IMR-90 (cell line): ENCODE measurements at regions not wholly inside any gene's neighbourhood (a gene's known extent, or its start where the extent isn't known, plus 50 kb on each side); places are given as distances from the start of the nearest gene placed in this dataset.

Experiments
- ATAC-seq: fragments of 200-7000 bp; cut with Tn5 transposase; 2 replicates; pipeline ENCODE4 v1.9.1; 2020; ENCODE audit warnings: low read depth, mild to moderate bottlenecking, moderate library complexity
- BruUV-seq: library from RNA; stranded (reverse); fragments of 400-500 nt; replicated peaks from 2 replicates; lab custom pipeline; 2021; lab: Mats Ljungman, UMichigan
- CTCF ChIA-PET: fragments of 300-600 bp; formaldehyde crosslinking; extraction: SDS; loops from one replicate; lab custom pipeline; 2021; ENCODE audit warnings: antibody characterized with exemption; lab: Yijun Ruan, JAX
- POLR2A ChIA-PET: fragments of 300-600 bp; sonication (Branson Sonifier 250); formaldehyde crosslinking; loops from one replicate; lab custom pipeline; 2022; ENCODE audit warnings: antibody characterized with exemption; ENCODE audit not compliant: unreplicated experiment; lab: Charles Lee
- DNase-seq: peaks from one replicate; pipeline ENCODE4 v3.0.0; 2013
- H2AFZ ChIP-seq: replicated peaks from 2 replicates; pipeline ENCODE3; 2013; ENCODE audit warnings: low read length, mild to moderate bottlenecking; ENCODE audit not compliant: poor library complexity
- H2AK5ac ChIP-seq: 2 replicates; pipeline ENCODE4 v1.6.1; 2013; ENCODE audit warnings: low read depth, low read length, inconsistent platforms
- H2AK9ac ChIP-seq: replicated peaks from 2 replicates; pipeline ENCODE3; 2013; ENCODE audit warnings: mild to moderate bottlenecking, low read depth, low read length, moderate library complexity; ENCODE audit not compliant: poor library complexity
- H2BK120ac ChIP-seq: 2 replicates; pipeline ENCODE4 v1.6.1; 2013; ENCODE audit warnings: low read depth, low read length, inconsistent platforms
- H2BK15ac ChIP-seq: 3 replicates; pipeline ENCODE4 v1.6.1; 2013; ENCODE audit warnings: low read depth, low read length, inconsistent platforms
- H2BK20ac ChIP-seq: 2 replicates; pipeline ENCODE4 v1.6.1; 2013; ENCODE audit warnings: low read depth, mild to moderate bottlenecking, inconsistent platforms, low read length, moderate library complexity
- H2BK5ac ChIP-seq: 2 replicates; pipeline ENCODE4 v1.6.1; 2013; ENCODE audit warnings: mild to moderate bottlenecking, low read depth, low read length, inconsistent platforms; ENCODE audit not compliant: poor library complexity, severe bottlenecking
- H3K14ac ChIP-seq: replicated peaks from 2 replicates; pipeline ENCODE4 v1.6.1; 2013; ENCODE audit warnings: low read depth, low read length, inconsistent platforms
- H3K18ac ChIP-seq: 2 replicates; pipeline ENCODE4 v1.6.1; 2013; ENCODE audit warnings: low read depth, low read length, control low read depth
- H3K23ac ChIP-seq: 2 replicates; pipeline ENCODE4 v1.6.1; 2013; ENCODE audit warnings: low read depth, low read length, inconsistent platforms
- H3K27ac ChIP-seq: 2 replicates; pipeline ENCODE4 v1.5.1; 2013; ENCODE audit warnings: mild to moderate bottlenecking, control low read depth, low read length; ENCODE audit not compliant: insufficient read depth
- H3K27me3 ChIP-seq: 2 replicates; pipeline ENCODE4 v1.6.1; 2013; ENCODE audit warnings: low read length; ENCODE audit not compliant: control insufficient read depth, insufficient read depth
- H3K36me3 ChIP-seq: 2 replicates; pipeline ENCODE4 v1.6.1; 2013; ENCODE audit warnings: low read length, mixed read lengths; ENCODE audit not compliant: control insufficient read depth, insufficient read depth
- H3K4ac ChIP-seq: 2 replicates; pipeline ENCODE4 v1.6.1; 2013; ENCODE audit warnings: low read depth, low read length, inconsistent platforms
- H3K4me1 ChIP-seq: 2 replicates; pipeline ENCODE4 v1.6.1; 2013; ENCODE audit warnings: low read length, mixed read lengths; ENCODE audit not compliant: control insufficient read depth, insufficient read depth
- H3K4me2 ChIP-seq: 2 replicates; pipeline ENCODE4 v1.6.1; 2013; ENCODE audit warnings: low read depth, mild to moderate bottlenecking, control low read depth, low read length, moderate library complexity
- H3K4me3 ChIP-seq: 2 replicates; pipeline ENCODE4 v1.5.1; 2013; ENCODE audit warnings: low read depth, mild to moderate bottlenecking, control low read depth, low read length, moderate library complexity; ENCODE audit not compliant: insufficient read depth
- H3K56ac ChIP-seq: 2 replicates; pipeline ENCODE4 v1.6.1; 2013; ENCODE audit warnings: low read length, inconsistent platforms; ENCODE audit not compliant: insufficient read depth; ENCODE audit errors: extremely low read depth
- H3K79me1 ChIP-seq, 2 experiments: 2 replicates each; pipeline ENCODE4 v1.6.1; 2013; ENCODE audit warnings: low read length in 2 of 2, inconsistent platforms in 1 of 2, low read depth in 1 of 2
- H3K9ac ChIP-seq: 2 replicates; pipeline ENCODE4 v1.6.1; 2013; ENCODE audit warnings: low read depth, low read length, control low read depth
- H3K9me1 ChIP-seq: 2 replicates; pipeline ENCODE4 v1.6.1; 2013; ENCODE audit warnings: low read length, inconsistent platforms; ENCODE audit not compliant: insufficient read depth
- H3K9me3 ChIP-seq: 2 replicates; pipeline ENCODE4 v1.6.1; 2013; ENCODE audit warnings: low read length; ENCODE audit not compliant: control insufficient read depth, insufficient read depth
- H4K20me1 ChIP-seq: 2 replicates; pipeline ENCODE4 v1.6.1; 2013; ENCODE audit warnings: low read length, inconsistent platforms; ENCODE audit not compliant: insufficient read depth
- H4K5ac ChIP-seq: 2 replicates; pipeline ENCODE4 v1.6.1; 2013; ENCODE audit warnings: mild to moderate bottlenecking, low read depth, low read length, control low read depth
- H4K8ac ChIP-seq, 2 experiments: 2 replicates each; pipeline ENCODE4 v1.6.1; 2013; ENCODE audit warnings: low read depth in 2 of 2, low read length in 2 of 2, control low read depth in 1 of 2, inconsistent platforms in 1 of 2
- H4K91ac ChIP-seq: 2 replicates; pipeline ENCODE4 v1.6.1; 2013; ENCODE audit warnings: low read depth, low read length, inconsistent platforms; ENCODE audit not compliant: insufficient read depth
- NFE2L2 ChIP-seq: fragments of 150-350 bp; IDR thresholded peaks from 2 replicates; pipeline ENCODE4 v1.6.1; 2016; ENCODE audit warnings: low read depth, mild to moderate bottlenecking, low read length
- RAD21 ChIP-seq: IDR thresholded peaks from 2 replicates; pipeline ENCODE4 v1.6.1; 2012; ENCODE audit warnings: low read length, improper control_type of control experiment
- WGBS, 2 experiments: methylation state at CpG; one replicate each; pipeline versions ENCODE4 v1.1.5 to v1.1.7; 2013; ENCODE audit warnings: missing lambda C conversion rate in 2 of 2; ENCODE audit not compliant: insufficient read length in 1 of 2; ENCODE audit errors: extremely low coverage in 2 of 2; 5-methylcytosine and 5-hydroxymethylcytosine counted together
- dilution Hi-C: fragments of 300-500 bp; cut with HindIII; formaldehyde crosslinking; loops from one replicate; pipeline ENCODE4 v1.14.3; 2018; ENCODE audit warnings: low sequenced_read_pairs; ENCODE audit not compliant: unreplicated experiment
- in situ Hi-C: fragments of 300-500 bp; cut with MboI; formaldehyde crosslinking; loops from 3 replicates; pipeline ENCODE4 v1.14.3; 2019; ENCODE audit warnings: low sequenced_read_pairs, inconsistent platforms, mixed read lengths
- intact Hi-C: fragments of 100-400 bp; cut with micrococcal nuclease; formaldehyde crosslinking; loops from 2 replicates; pipeline ENCODE4 v1.10.0; 2022
- TF ChIP-seq, protein P1 (sequence below): conservative IDR thresholded peaks from 2 replicates; pipeline ENCODE4 v1.5.1; 2012; ENCODE audit warnings: mild to moderate bottlenecking, low read depth, low read length, improper control_type of control experiment

DNA sequence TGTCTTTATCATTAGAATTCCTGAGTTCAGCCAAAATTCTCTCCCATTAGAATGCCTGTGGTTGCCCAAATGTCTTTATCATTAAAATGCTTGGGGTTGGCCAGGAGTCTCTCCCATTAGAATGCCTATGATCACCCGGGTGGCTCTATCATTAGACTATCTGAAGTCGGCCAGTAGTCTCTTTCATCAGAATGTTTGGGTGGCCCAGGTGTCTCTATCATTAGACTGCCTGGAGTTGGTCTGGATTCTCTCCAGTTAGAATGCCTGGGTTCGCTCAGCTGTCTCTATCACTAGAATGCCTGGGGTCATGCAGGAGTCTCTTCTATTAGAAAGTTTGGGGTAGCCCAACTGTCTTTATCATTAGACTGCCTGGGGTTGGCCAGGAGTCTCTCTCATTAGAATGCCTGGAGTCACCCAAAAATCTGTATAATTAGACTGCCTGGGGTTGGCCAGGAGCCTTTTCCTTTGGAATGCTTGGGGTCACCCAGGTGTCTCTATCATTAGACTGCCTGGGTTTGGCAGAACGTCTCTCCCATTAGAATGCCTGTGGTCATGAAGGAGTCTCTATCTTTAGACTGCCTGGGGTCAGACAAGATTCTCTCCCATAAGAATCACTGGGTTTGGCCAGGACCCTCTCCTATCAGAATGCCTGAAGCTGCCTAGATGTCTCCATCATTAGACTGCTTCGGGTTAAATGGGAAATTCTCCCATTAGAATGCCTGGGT lies 1478.3 kb downstream of the UQCRFS1 start:
- no peak overlapping the region for H3K23ac ChIP-seq
- in situ Hi-C loops (no loop called here), dilution Hi-C loops (no loop called here), intact Hi-C loops (no loop called here)
- DNase-seq (no peak), ATAC-seq (no peak)
- no peaks in the 10 kb centered on the region for H3K27me3 ChIP-seq
- no peak overlapping the region for H2AK9ac ChIP-seq
- H4K20me1 ChIP-seq: no peaks in the 10 kb centered on the region
- H3K4me2 ChIP-seq: no peak overlapping the region
- H3K4ac ChIP-seq: no peak overlapping the region
- no peaks in the 10 kb centered on the region for H3K9me1 ChIP-seq
- no peak for TF ChIP-seq NFE2L2
- TF ChIP-seq, protein P1, sequence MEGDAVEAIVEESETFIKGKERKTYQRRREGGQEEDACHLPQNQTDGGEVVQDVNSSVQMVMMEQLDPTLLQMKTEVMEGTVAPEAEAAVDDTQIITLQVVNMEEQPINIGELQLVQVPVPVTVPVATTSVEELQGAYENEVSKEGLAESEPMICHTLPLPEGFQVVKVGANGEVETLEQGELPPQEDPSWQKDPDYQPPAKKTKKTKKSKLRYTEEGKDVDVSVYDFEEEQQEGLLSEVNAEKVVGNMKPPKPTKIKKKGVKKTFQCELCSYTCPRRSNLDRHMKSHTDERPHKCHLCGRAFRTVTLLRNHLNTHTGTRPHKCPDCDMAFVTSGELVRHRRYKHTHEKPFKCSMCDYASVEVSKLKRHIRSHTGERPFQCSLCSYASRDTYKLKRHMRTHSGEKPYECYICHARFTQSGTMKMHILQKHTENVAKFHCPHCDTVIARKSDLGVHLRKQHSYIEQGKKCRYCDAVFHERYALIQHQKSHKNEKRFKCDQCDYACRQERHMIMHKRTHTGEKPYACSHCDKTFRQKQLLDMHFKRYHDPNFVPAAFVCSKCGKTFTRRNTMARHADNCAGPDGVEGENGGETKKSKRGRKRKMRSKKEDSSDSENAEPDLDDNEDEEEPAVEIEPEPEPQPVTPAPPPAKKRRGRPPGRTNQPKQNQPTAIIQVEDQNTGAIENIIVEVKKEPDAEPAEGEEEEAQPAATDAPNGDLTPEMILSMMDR: no peak
- TF ChIP-seq RAD21: no peak
- H3K36me3 ChIP-seq: no peaks in the 10 kb centered on the region
- H2AK5ac ChIP-seq: no peak overlapping the region
- no peak overlapping the region for H3K56ac ChIP-seq
- no peak overlapping the region for H4K5ac ChIP-seq
- H2BK120ac ChIP-seq: no peak overlapping the region
- H4K8ac ChIP-seq: no peak overlapping the region
- no TSS peak for BruUV-seq
- H2BK20ac ChIP-seq: no peak overlapping the region
- H3K14ac ChIP-seq: no peak overlapping the region
- H3K4me1 ChIP-seq: no peaks in the 10 kb centered on the region
- H4K91ac ChIP-seq: no peak overlapping the region
- H2AFZ ChIP-seq: no peak overlapping the region
- no peak overlapping the region for H3K18ac ChIP-seq
- POLR2A ChIA-PET: no interaction called here
- no peak overlapping the region for H3K27ac ChIP-seq
- H3K4me3 ChIP-seq: no peak overlapping the region
- H2BK5ac ChIP-seq: no peak overlapping the region
- H2BK15ac ChIP-seq: no peak overlapping the region
- no peak overlapping the region for H3K9ac ChIP-seq
- no peaks in the 10 kb centered on the region for H3K79me1 ChIP-seq
- no peaks in the 10 kb centered on the region for H3K9me3 ChIP-seq
- CTCF ChIA-PET: no interaction called here
- WGBS, 2 experiments: 81% methylated on average over 3 of the region's 5 CpGs; no CpG with 5 or more reads in 1 of the 2 experiments
